ENCODE measurements at regions not wholly inside any gene's neighbourhood (a gene's known extent, or its start where the extent isn't known, plus 50 kb on each side); places are given as distances from the start of the nearest gene placed in this dataset.
A peak's percentile ranks its signal among the peaks of the same experiment; 100 is the strongest.

DNA sequence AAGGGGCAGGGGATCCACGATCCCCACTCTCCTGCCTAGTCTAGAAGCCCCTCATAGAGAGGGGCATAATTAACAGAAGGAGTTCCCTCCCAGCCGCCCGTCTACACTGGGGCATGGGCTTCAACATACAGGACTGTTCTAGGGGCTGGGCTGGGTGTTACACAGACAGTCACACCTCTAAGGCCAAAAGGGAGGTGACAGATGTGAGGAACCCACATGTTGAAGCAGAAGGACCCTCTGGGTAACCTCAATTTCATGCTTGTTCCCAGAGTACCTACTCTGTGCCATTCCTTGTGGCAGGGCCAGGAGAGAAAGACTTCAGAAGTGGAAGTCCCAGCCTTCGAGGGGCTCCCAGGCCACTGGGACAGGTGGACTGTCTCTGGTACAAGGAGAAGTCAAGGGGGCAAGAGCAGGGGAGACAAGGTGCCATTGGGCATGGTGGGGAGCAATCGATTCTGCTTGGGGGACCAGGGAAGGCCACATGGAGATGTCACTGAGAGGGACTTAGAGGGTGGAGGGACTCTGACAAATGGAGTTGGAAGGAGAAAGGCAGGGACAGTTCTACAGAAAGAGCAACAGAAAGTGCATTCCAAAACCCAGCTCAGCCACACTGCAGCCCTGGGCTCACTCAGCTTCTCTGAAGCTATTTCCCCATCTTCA, 71.3 kb downstream of the CPN2 start:
- Histone ChIP-seq H3K36me3 (ENCODE audit: control insufficient read depth, insufficient read depth, low read length) (no peaks in the 10 kb centered on the region), H3K4me3 (ENCODE audit: low read depth, low read length) (no peak overlapping the region), H3K27me3 (ENCODE audit: control insufficient read depth, insufficient read depth, low read length) (no peaks in the 10 kb centered on the region)
- TF ChIP-seq, protein P1, sequence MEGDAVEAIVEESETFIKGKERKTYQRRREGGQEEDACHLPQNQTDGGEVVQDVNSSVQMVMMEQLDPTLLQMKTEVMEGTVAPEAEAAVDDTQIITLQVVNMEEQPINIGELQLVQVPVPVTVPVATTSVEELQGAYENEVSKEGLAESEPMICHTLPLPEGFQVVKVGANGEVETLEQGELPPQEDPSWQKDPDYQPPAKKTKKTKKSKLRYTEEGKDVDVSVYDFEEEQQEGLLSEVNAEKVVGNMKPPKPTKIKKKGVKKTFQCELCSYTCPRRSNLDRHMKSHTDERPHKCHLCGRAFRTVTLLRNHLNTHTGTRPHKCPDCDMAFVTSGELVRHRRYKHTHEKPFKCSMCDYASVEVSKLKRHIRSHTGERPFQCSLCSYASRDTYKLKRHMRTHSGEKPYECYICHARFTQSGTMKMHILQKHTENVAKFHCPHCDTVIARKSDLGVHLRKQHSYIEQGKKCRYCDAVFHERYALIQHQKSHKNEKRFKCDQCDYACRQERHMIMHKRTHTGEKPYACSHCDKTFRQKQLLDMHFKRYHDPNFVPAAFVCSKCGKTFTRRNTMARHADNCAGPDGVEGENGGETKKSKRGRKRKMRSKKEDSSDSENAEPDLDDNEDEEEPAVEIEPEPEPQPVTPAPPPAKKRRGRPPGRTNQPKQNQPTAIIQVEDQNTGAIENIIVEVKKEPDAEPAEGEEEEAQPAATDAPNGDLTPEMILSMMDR (IDR thresholded peaks at IDR 0.05; ENCODE audit: insufficient read depth, low read length, severe bottlenecking) = no peak
- no peak for FAIRE-seq
- DNase-seq (ENCODE audit: low read depth) = no peak

DNA sequence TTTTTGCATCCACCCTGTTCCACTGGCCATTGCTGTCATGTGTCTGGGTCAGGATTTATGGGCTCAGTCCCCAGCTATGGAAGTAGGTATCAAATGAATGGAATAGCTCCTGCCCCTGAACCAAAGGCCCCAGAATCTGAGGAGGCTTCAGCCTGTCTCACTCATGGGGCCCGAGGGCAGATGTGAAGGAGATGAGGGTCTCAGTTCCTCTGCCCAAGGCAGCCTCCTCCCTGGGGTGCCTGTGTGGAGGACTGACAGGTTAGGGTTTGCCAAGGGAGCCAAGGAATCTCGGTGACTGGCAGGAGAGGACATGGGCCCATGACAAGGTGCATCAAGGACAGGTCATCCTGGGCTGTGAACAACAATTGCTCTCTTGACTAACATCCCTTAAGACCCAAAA, 70.4 kb downstream of the CPN2 start:
- FAIRE-seq = peak; percentile 32
- DNase-seq (ENCODE audit: low read depth) = no peak
- Histone ChIP-seq H3K36me3 (ENCODE audit: control insufficient read depth, insufficient read depth, low read length) (no peaks in the 10 kb centered on the region), H3K4me3 (ENCODE audit: low read depth, low read length) (no peak overlapping the region), H3K27me3 (ENCODE audit: control insufficient read depth, insufficient read depth, low read length) (no peaks in the 10 kb centered on the region)
- TF ChIP-seq, protein P1 (IDR thresholded peaks at IDR 0.05; ENCODE audit: insufficient read depth, low read length, severe bottlenecking) = no peak

DNA sequence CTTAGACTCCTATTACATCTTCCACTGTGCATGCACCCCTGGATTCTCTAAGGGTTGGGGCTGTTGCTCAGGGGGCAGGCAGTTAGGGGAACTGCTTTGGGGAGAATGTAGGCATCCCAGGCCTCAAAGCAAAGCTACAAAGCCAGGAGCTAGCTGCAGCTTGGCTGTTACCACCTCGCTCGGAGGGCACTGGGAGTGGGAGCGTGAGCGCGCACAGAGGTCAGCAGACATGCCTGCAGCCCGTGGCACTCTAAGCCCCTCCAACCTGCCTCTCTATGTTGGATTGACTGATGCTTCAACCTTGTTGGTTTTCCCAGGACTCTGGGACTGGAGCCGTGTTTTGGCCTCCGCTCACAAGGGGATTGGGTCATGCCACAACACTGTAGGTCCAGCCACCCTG, 69.8 kb downstream of the CPN2 start:
- FAIRE-seq (peak; percentile 77), DNase-seq (ENCODE audit: low read depth) (no peak)
- Histone ChIP-seq H3K4me3 (ENCODE audit: low read depth, low read length) (no peak overlapping the region), H3K36me3 (ENCODE audit: control insufficient read depth, insufficient read depth, low read length) (no peaks in the 10 kb centered on the region), H3K27me3 (ENCODE audit: control insufficient read depth, insufficient read depth, low read length) (no peaks in the 10 kb centered on the region)
- TF ChIP-seq, protein P1 (IDR thresholded peaks at IDR 0.05; ENCODE audit: insufficient read depth, low read length, severe bottlenecking) = no peak

DNA sequence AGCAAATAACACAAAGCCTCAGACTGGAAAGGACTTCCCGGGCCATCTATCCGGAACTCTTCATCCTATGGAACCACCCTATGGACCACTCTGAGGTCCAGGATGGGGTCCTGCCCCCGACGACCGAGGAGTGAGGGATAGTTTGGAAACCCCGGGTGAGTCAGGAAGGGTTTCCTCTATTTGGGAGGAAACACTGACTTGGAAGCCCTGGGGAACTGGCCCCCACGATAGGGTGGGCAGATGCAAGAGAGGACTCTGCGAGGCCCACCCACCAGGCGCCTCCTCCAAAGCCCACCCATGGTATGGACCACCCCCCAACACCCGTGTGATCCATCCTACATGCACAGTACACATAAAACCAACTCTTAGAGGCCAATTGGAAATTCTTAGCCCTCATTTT, 69.4 kb downstream of the CPN2 start:
- DNase-seq (ENCODE audit: low read depth) (no peak), FAIRE-seq (no peak)
- no peaks in the 10 kb centered on the region for H3K36me3 ChIP-seq (ENCODE audit: control insufficient read depth, insufficient read depth, low read length)
- TF ChIP-seq, protein P1 (IDR thresholded peaks at IDR 0.05; ENCODE audit: insufficient read depth, low read length, severe bottlenecking) = no peak
- H3K27me3 ChIP-seq (ENCODE audit: control insufficient read depth, insufficient read depth, low read length) = no peaks in the 10 kb centered on the region
- no peak overlapping the region for H3K4me3 ChIP-seq (ENCODE audit: low read depth, low read length)

DNA sequence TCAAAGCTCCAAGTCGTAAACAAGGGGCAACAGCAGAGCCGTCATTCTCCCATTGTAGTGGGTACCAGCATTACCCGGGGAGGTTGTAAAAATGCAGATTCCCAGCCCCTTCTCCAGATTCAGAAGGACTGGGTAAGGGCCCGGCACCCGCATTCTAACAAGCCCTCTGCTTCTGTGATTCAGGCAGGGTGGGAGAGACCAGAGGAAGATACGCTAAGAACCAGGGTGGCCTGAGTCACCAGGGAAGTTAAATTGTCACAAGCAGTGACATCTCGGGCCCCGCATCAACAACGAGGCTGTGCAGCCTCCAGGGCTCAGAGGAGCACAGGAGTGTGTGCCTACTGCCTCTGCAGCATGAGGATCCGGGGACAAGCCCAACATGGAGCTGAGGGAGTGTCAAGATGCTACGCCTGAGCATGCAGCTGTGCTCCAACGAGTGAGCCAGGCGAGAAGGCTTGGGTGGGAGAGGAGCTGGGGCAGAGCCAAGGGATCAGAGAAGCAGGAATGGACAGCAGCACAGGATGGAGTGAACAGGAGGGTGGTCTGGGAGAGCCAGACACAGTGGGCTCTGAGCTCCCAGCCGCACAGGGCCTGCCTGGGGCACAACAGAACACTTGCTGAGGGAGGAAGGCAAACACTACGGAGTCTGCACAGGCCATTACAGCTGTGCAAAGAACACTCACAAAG, 68.5 kb downstream of the CPN2 start:
- TF ChIP-seq, protein P1 (IDR thresholded peaks at IDR 0.05; ENCODE audit: insufficient read depth, low read length, severe bottlenecking) = no peak
- FAIRE-seq = no peak
- Histone ChIP-seq H3K4me3 (ENCODE audit: low read depth, low read length) (no peak overlapping the region), H3K36me3 (ENCODE audit: control insufficient read depth, insufficient read depth, low read length) (no peaks in the 10 kb centered on the region), H3K27me3 (ENCODE audit: control insufficient read depth, insufficient read depth, low read length) (no peaks in the 10 kb centered on the region)
- DNase-seq (ENCODE audit: low read depth) = no peak

Data from bronchial epithelial cell (primary cell).